Neural cell (in vitro differentiated cells): ENCODE measurements at regions not wholly inside any gene's neighbourhood (a gene's known extent, or its start where the extent isn't known, plus 50 kb on each side); places are given as distances from the start of the nearest gene placed in this dataset.

Experiments
- H2AFZ ChIP-seq: fragments of 200-600, 300-800 bp; sonication (generic), shearing (Covaris generic); 2 replicates; pipeline ENCODE4 v1.6.0; 2014; ENCODE audit warnings: low read depth, mild to moderate bottlenecking, antibody characterized with exemption, low read length, moderate library complexity
- H3F3A ChIP-seq: fragments of 200-600 bp; shearing (Covaris generic); 2 replicates; pipeline ENCODE4 v1.6.1; 2016; ENCODE audit warnings: mild to moderate bottlenecking, moderate library complexity, mixed read lengths, antibody characterized with exemption, low read length; ENCODE audit not compliant: insufficient read depth, poor library complexity, severe bottlenecking
- H3K27ac ChIP-seq: fragments of 200-600, 300-800 bp; sonication (generic), shearing (Covaris generic); 2 replicates; pipeline ENCODE4 v1.5.1; 2014; ENCODE audit warnings: mild to moderate bottlenecking, low read length, moderate library complexity
- H3K27me3 ChIP-seq: fragments of 300-800, 200-600 bp; sonication (generic), shearing (Covaris generic); 2 replicates; pipeline ENCODE4 v1.6.0; 2014; ENCODE audit warnings: mild to moderate bottlenecking, low read depth, low read length, moderate library complexity; ENCODE audit not compliant: insufficient read depth
- H3K36me3 ChIP-seq: fragments of 300-800, 200-600 bp; sonication (generic), shearing (Covaris generic); 2 replicates; pipeline ENCODE4 v1.5.1; 2014; ENCODE audit warnings: mild to moderate bottlenecking, antibody characterized with exemption, low read length, moderate library complexity; ENCODE audit not compliant: insufficient read depth
- H3K4me2 ChIP-seq: fragments of 300-800, 200-600 bp; sonication (generic), shearing (Covaris generic); 2 replicates; pipeline ENCODE4 v1.6.0; 2014; ENCODE audit warnings: mild to moderate bottlenecking, low read length
- H3K4me3 ChIP-seq: fragments of 300-800, 200-600 bp; sonication (generic), shearing (Covaris generic); 2 replicates; pipeline ENCODE4 v1.5.1; 2014; ENCODE audit warnings: mild to moderate bottlenecking, low read length, moderate library complexity
- H3K79me2 ChIP-seq: fragments of 200-600 bp; shearing (Covaris generic); replicated peaks from 2 replicates; pipeline ENCODE4 v1.6.0; 2014; ENCODE audit warnings: mild to moderate bottlenecking, low read length, moderate library complexity; ENCODE audit not compliant: insufficient read depth
- H3K9ac ChIP-seq: fragments of 300-800, 200-600 bp; sonication (generic), shearing (Covaris generic); 2 replicates; pipeline ENCODE4 v1.6.1; 2016; ENCODE audit warnings: mild to moderate bottlenecking, low read length, mixed read lengths
- H3K9me2 ChIP-seq: fragments of 200-600 bp; shearing (Covaris generic); 2 replicates; pipeline ENCODE4 v1.6.1; 2016; ENCODE audit warnings: mild to moderate bottlenecking, low read length, mixed read lengths; ENCODE audit not compliant: insufficient read depth
- H3K9me3 ChIP-seq: fragments of 200-600, 300-800 bp; sonication (generic), shearing (Covaris generic); 2 replicates; pipeline ENCODE4 v1.6.1; 2016; ENCODE audit warnings: mild to moderate bottlenecking, mixed run types, low read length, moderate library complexity, mixed read lengths
- H4K20me1 ChIP-seq: fragments of 200-600 bp; shearing (Covaris generic); 2 replicates; pipeline ENCODE4 v1.6.1; 2016; ENCODE audit warnings: mild to moderate bottlenecking, mixed run types; ENCODE audit not compliant: insufficient read depth
- EP300 ChIP-seq: fragments of 450-650 bp; conservative IDR thresholded peaks from 2 replicates; pipeline ENCODE4 v1.6.1; 2014; ENCODE audit warnings: antibody characterized with exemption, mild to moderate bottlenecking, moderate library complexity; ENCODE audit not compliant: poor library complexity, severe bottlenecking
- EZH2 ChIP-seq: fragments of 200-600, 300-800 bp; shearing (Covaris generic), sonication (generic); IDR thresholded peaks from 2 replicates; pipeline ENCODE4 v1.6.1; 2014; ENCODE audit warnings: antibody characterized with exemption, low read length, borderline replicate concordance, mild to moderate bottlenecking; ENCODE audit not compliant: insufficient read depth, poor library complexity, severe bottlenecking
- MXI1 ChIP-seq: fragments of 450-650 bp; conservative IDR thresholded peaks from 2 replicates; pipeline ENCODE4 v1.6.1; 2014; ENCODE audit warnings: antibody characterized with exemption, mild to moderate bottlenecking; ENCODE audit not compliant: poor library complexity, severe bottlenecking
- POLR2AphosphoS5 ChIP-seq: IDR thresholded peaks from 2 replicates; pipeline ENCODE4 v1.6.1; 2012
- RAD21 ChIP-seq: fragments of 450-650 bp; conservative IDR thresholded peaks from 2 replicates; pipeline ENCODE4 v1.6.1; 2014; ENCODE audit warnings: antibody characterized with exemption, mild to moderate bottlenecking, moderate library complexity
- SMC3 ChIP-seq: fragments of 450-650 bp; conservative IDR thresholded peaks from 2 replicates; pipeline ENCODE4 v1.6.1; 2014; ENCODE audit warnings: antibody characterized with exemption, mild to moderate bottlenecking, moderate library complexity; ENCODE audit not compliant: poor library complexity
- TAF1 ChIP-seq: IDR thresholded peaks from 2 replicates; pipeline ENCODE4 v1.6.1; 2012; ENCODE audit warnings: low read depth
- TF ChIP-seq, protein P1 (sequence below): fragments of 450-650 bp; IDR thresholded peaks from 2 replicates; pipeline ENCODE4 v1.5.1; 2014; ENCODE audit warnings: antibody characterized with exemption, mild to moderate bottlenecking, moderate library complexity; ENCODE audit not compliant: poor library complexity, severe bottlenecking
- TF ChIP-seq, protein P2 (sequence below): IDR thresholded peaks from 2 replicates; pipeline ENCODE4 v1.6.1; 2012; ENCODE audit warnings: borderline replicate concordance

DNA sequence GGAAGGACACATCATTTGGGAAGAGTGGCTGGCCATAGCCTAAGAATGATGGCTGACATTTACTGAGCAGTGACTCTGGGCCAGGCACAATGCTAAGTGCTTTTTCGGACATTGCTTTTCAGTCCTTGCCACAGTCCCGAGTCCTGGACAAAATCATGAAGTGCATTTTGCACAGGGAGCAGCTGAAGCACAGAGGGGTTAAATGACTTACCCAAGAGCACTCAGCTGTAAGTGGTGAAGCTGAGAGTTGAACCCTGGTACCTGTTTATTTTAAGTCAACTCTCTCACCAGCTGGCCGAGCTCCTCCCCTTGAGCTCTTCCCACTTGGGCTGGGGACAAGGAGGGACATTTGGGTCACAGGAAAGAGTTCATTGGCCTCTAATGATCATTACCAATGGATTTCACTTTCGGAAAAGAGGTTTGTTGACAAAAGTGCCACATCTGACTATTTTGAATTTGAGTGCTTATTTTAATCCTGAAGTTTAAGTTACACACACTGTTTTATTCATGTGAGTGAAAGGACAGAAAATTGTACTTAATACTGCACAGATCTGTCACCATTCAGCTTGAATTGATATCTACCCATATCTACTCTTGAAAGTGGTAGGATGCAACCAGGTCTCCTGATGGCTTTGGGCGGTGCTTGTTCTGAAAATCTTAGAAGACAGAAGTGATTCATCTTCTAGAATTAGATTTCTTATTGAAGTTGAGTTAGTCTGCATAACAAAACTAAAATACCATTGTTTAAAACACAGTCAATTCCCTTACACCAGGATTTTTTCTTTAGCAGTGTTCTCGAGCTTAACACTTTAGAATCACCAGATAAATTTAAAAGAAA lies 368.7 kb upstream of the PROK2 start:
- no peaks in the 10 kb centered on the region for H3K9me2 ChIP-seq
- no peaks in the 10 kb centered on the region for H4K20me1 ChIP-seq
- H3K9me3 ChIP-seq = no peaks in the 10 kb centered on the region
- no peaks in the 10 kb centered on the region for H3K36me3 ChIP-seq
- H3K4me3 ChIP-seq = no peak overlapping the region
- H3K4me2 ChIP-seq = no peak overlapping the region
- no peaks in the 10 kb centered on the region for H3K79me2 ChIP-seq
- no peak overlapping the region for H3K9ac ChIP-seq
- no peaks in the 10 kb centered on the region for H3K27me3 ChIP-seq
- no peak overlapping the region for H3K27ac ChIP-seq
- TF ChIP-seq TAF1 = no peak
- no peak for TF ChIP-seq EZH2
- no peak for TF ChIP-seq POLR2AphosphoS5
- TF ChIP-seq MXI1 = no peak
- TF ChIP-seq, protein P1, sequence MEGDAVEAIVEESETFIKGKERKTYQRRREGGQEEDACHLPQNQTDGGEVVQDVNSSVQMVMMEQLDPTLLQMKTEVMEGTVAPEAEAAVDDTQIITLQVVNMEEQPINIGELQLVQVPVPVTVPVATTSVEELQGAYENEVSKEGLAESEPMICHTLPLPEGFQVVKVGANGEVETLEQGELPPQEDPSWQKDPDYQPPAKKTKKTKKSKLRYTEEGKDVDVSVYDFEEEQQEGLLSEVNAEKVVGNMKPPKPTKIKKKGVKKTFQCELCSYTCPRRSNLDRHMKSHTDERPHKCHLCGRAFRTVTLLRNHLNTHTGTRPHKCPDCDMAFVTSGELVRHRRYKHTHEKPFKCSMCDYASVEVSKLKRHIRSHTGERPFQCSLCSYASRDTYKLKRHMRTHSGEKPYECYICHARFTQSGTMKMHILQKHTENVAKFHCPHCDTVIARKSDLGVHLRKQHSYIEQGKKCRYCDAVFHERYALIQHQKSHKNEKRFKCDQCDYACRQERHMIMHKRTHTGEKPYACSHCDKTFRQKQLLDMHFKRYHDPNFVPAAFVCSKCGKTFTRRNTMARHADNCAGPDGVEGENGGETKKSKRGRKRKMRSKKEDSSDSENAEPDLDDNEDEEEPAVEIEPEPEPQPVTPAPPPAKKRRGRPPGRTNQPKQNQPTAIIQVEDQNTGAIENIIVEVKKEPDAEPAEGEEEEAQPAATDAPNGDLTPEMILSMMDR = no peak
- TF ChIP-seq RAD21 = no peak
- TF ChIP-seq SMC3 = no peak
- TF ChIP-seq, protein P2, sequence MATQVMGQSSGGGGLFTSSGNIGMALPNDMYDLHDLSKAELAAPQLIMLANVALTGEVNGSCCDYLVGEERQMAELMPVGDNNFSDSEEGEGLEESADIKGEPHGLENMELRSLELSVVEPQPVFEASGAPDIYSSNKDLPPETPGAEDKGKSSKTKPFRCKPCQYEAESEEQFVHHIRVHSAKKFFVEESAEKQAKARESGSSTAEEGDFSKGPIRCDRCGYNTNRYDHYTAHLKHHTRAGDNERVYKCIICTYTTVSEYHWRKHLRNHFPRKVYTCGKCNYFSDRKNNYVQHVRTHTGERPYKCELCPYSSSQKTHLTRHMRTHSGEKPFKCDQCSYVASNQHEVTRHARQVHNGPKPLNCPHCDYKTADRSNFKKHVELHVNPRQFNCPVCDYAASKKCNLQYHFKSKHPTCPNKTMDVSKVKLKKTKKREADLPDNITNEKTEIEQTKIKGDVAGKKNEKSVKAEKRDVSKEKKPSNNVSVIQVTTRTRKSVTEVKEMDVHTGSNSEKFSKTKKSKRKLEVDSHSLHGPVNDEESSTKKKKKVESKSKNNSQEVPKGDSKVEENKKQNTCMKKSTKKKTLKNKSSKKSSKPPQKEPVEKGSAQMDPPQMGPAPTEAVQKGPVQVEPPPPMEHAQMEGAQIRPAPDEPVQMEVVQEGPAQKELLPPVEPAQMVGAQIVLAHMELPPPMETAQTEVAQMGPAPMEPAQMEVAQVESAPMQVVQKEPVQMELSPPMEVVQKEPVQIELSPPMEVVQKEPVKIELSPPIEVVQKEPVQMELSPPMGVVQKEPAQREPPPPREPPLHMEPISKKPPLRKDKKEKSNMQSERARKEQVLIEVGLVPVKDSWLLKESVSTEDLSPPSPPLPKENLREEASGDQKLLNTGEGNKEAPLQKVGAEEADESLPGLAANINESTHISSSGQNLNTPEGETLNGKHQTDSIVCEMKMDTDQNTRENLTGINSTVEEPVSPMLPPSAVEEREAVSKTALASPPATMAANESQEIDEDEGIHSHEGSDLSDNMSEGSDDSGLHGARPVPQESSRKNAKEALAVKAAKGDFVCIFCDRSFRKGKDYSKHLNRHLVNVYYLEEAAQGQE = no peak
- no peak for TF ChIP-seq EP300
- no peak overlapping the region for H2AFZ ChIP-seq
- H3F3A ChIP-seq = no peaks in the 10 kb centered on the region

DNA sequence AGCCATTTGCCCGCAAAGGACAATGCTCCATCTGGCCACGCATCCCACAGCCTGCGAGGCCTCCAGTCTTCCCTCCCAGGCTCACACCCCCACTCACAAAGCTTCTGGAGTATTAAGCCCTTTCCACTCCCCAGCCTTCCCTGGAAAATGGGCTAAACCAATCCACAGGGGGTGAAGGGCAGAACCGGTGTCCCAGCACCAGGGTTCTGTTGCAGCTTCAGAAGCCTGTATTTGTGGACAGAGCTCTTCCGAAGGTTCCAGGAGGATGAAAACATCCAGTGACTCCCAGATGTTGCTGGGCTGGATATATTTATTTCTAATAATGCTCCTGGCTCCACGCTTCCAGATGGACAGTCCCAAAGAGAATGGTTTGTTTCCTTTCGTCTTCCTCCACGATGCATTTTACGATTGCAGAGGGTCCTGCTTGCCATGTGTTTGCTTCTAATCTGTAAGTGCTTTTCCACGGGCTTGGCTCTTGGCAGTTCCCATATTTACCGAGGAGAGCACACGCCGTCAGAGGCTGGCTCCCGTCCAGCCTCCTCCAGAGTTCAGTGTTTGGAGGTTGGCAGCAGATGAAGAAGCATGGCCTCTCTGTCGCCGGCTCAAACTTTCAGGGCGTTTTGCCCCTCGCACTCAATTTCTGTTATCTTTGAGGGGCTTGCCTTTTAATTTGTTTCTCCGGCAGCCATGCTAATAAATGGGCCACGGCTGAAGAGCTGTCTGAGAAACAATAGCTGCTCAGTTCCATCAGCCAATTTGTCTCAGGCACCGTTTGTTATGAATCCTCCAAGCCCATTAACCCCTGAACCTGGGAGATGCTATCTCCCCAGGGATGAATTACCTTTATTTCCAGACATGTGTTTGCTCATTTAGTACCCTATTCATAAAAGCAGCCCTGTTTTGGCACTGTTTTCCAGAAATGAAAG lies 367.9 kb upstream of the PROK2 start:
- no peak overlapping the region for H2AFZ ChIP-seq

More for the DNA sequence above, 367.9 kb upstream of the PROK2 start:
- H3K4me2 ChIP-seq = no peak overlapping the region
- no peaks in the 10 kb centered on the region for H3K9me2 ChIP-seq
- no peaks in the 10 kb centered on the region for H3F3A ChIP-seq
- H3K9ac ChIP-seq = no peak overlapping the region
- H3K79me2 ChIP-seq = no peaks in the 10 kb centered on the region
- H3K27me3 ChIP-seq = no peaks in the 10 kb centered on the region
- TF ChIP-seq, protein P1 = no peak
- TF ChIP-seq RAD21 = no peak
- TF ChIP-seq TAF1 = no peak
- TF ChIP-seq SMC3 = no peak
- no peak for TF ChIP-seq MXI1
- TF ChIP-seq, protein P2 = no peak
- TF ChIP-seq POLR2AphosphoS5 = no peak
- no peak for TF ChIP-seq EZH2
- TF ChIP-seq EP300 = no peak
- no peak overlapping the region for H3K4me3 ChIP-seq
- H3K27ac ChIP-seq = no peak overlapping the region
- no peaks in the 10 kb centered on the region for H3K36me3 ChIP-seq
- H4K20me1 ChIP-seq = no peaks in the 10 kb centered on the region
- H3K9me3 ChIP-seq = no peaks in the 10 kb centered on the region
